ENCODE measurements at regions not wholly inside any gene's neighbourhood (a gene's known extent, or its start where the extent isn't known, plus 50 kb on each side); places are given as distances from the start of the nearest gene placed in this dataset.
"Not testable (repeated sequence)": the region's sequence is repeated elsewhere in the genome, so short reads cannot be mapped to it uniquely, and the experiment has no call there.

GRCh38 chr3:40899286-40899712 lies 300.0 kb upstream of the CTNNB1 start:
- DNase-seq (ENCODE audit: low read depth), result peak; percentile 58

GRCh38 chr3:40901298-40901697 lies 298.0 kb upstream of the CTNNB1 start:
- no peak for DNase-seq (ENCODE audit: low read depth)

- no peak for DNase-seq (ENCODE audit: low read depth)
Observed at GRCh38 chr3:40901796-40902195, 297.5 kb upstream of the CTNNB1 start.

- DNase-seq (ENCODE audit: low read depth), result not testable (repeated sequence)
Observed at GRCh38 chr3:40907907-40908465, 291.3 kb upstream of the CTNNB1 start.

GRCh38 chr3:40908612-40909011 lies 290.7 kb upstream of the CTNNB1 start:
- DNase-seq (ENCODE audit: low read depth), result no peak

GRCh38 chr3:40911264-40911663 lies 288.0 kb upstream of the CTNNB1 start:
- DNase-seq (ENCODE audit: low read depth), result no peak

- DNase-seq (ENCODE audit: low read depth), result no peak
Observed at GRCh38 chr3:40911928-40912327, 287.4 kb upstream of the CTNNB1 start.

GRCh38 chr3:40912461-40912860 lies 286.8 kb upstream of the CTNNB1 start:
- DNase-seq (ENCODE audit: low read depth), result no peak

- DNase-seq (ENCODE audit: low read depth), result no peak
Observed at GRCh38 chr3:40913192-40913591, 286.1 kb upstream of the CTNNB1 start.

- DNase-seq (ENCODE audit: low read depth), result no peak
Observed at GRCh38 chr3:40913641-40914040, 285.7 kb upstream of the CTNNB1 start.

- DNase-seq (ENCODE audit: low read depth), result no peak
Observed at GRCh38 chr3:40914475-40914874, 284.8 kb upstream of the CTNNB1 start.

- DNase-seq (ENCODE audit: low read depth), result no peak
Observed at GRCh38 chr3:40915346-40915865, 283.9 kb upstream of the CTNNB1 start.

- DNase-seq (ENCODE audit: low read depth), result peak; percentile 46
Observed at GRCh38 chr3:40920041-40920440, 279.3 kb upstream of the CTNNB1 start.

GRCh38 chr3:40921251-40921650 lies 278.1 kb upstream of the CTNNB1 start:
- DNase-seq (ENCODE audit: low read depth), result no peak

- DNase-seq (ENCODE audit: low read depth), result no peak
Observed at GRCh38 chr3:40923143-40923542, 276.2 kb upstream of the CTNNB1 start.

GRCh38 chr3:40923651-40924050 lies 275.7 kb upstream of the CTNNB1 start:
- no peak for DNase-seq (ENCODE audit: low read depth)

- DNase-seq (ENCODE audit: low read depth), result no peak
Observed at GRCh38 chr3:40924559-40925141, 274.7 kb upstream of the CTNNB1 start.

- DNase-seq (ENCODE audit: low read depth), result no peak
Observed at GRCh38 chr3:40925231-40925630, 274.1 kb upstream of the CTNNB1 start.

GRCh38 chr3:40930131-40930538 lies 269.2 kb upstream of the CTNNB1 start:
- no peak for DNase-seq (ENCODE audit: low read depth)

- no peak for DNase-seq (ENCODE audit: low read depth)
Observed at GRCh38 chr3:40930756-40931155, 268.5 kb upstream of the CTNNB1 start.

GRCh38 chr3:40938591-40938990 lies 260.7 kb upstream of the CTNNB1 start:
- no peak for DNase-seq (ENCODE audit: low read depth)

- peak; percentile 9 for DNase-seq (ENCODE audit: low read depth)
Observed at GRCh38 chr3:40939030-40939740, 260.1 kb upstream of the CTNNB1 start.

GRCh38 chr3:40939741-40940130 lies 259.6 kb upstream of the CTNNB1 start:
- no peak for DNase-seq (ENCODE audit: low read depth)

Measured in M059J (cell line).